ENCODE measurements at regions not wholly inside any gene's neighbourhood (a gene's known extent, or its start where the extent isn't known, plus 50 kb on each side); places are given as distances from the start of the nearest gene placed in this dataset.
"Not testable (repeated sequence)": the region's sequence is repeated elsewhere in the genome, so short reads cannot be mapped to it uniquely, and the experiment has no call there.

DNA sequence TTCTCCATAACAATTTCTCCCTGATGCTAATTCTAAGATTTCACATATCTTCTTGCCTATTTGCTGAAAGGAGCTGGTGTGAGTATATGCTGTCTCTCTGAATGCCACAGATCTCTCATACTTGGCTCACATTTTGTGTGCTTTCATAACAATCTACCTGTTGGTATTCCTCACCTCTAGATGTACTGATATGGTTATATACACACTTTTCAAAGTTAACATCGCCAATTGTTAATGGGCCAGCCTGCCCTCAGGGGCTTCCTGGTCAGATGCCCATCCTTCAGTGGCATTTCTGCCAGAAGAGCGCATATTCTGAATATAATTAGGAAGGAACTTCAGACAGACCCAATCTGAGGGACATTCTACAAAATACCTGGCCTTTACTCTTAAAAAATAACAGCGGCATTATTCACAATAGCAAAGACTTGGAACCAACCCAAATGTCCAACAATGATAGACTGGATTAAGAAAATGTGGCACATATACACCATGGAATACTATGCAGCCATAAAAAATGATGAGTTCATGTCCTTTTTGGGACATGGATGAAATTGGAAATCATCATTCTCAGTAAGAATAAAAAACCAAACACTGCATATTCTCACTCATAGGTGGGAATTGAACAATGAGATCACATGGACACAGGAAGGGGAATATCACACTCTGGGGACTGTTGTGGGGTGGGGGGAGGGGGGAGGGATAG lies 123.9 kb upstream of the FAT1 start:
- not testable (repeated sequence) for DNase-seq

DNA sequence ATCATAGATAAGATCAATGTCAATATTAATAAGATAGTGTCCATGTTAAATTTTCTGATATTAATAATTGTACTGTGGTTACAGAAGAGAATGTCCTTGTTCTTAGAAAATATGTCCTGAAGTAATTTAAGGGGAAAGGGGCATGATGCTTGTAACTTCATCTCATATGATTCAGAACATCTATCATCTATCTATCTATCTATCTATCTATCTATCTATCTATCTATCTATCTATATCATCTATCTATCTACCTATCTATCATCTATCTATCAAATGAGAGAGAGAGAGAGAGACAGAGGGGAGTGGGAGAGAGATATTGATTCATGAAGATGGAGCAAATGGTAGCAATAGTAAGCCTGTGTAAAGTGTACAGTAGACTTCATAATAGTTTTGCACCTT lies 124.8 kb upstream of the FAT1 start:
- no peak for DNase-seq

DNA sequence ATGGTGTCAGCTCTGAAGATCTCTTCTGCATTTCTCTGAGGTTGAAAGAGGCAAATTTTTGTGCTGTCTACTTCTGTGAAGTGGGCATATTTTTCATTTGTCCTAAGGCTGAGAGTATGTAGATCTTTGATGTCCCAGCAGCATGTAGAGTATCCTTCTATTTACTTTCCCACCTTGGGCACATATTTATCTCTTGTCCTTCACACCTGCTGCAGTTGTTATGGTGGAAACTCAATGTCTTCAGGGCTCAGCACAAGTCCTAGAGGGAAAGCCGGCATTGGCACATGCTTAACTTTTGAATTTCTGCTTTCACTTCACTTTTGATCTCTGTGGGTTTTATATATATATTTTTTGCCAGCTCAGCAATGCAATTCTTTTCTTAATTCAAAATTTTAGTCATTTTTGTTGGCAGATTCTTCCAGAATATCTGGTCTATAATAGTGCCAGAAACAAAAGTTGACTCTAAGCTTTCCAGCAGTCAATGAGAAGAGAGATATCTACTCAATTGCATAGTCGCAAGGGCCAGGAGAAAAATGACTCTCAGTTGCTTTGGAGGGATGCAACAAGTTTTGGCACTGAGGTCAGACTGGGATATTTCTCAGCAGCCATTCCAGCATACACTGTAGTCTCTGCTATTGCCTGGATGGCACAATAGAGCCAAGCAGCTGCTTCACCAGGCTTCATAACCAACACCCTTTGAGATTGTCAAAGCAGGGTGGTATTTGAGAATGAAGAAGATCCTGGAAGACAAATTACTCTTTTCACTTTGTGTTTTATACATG lies 127.8 kb upstream of the FAT1 start:
- DNase-seq, result no peak

DNA sequence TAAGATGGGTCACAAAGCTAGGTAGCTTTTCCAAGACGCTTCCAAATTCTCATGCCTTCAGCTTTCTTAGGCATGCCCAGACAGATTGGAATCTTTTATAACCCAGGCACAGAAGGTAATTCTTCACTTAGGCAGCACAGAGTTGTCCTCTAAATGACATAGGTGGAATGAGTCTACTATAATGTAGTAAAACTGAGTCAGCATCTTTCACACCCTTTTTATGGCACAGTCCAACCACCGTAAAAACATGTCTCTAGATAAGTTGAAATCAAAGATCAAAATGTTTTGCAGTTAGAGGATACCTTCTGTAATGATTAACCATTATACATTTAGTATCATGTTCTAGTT lies 128.4 kb upstream of the FAT1 start:
- no peak for DNase-seq

DNA sequence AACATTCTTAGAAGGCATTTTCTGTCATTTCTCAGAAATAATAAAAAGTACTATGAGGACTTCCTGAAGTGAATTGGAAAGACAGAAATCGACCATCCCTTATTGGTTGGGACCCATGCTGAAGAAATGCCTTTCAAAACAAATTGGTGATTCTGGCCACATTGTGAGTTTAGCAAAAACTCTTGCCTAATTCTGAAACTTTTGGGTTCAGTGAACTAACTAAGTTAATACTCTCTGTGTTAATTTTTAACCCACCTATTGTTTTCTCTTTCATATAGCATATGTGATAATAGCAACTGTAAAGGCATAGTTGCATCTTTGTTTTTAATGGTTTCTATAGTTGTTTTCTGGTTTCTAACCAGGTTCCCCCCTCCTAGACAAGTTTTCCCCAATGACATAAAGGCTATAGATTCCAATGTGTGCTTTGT lies 129.3 kb upstream of the FAT1 start:
- no peak for DNase-seq

DNA sequence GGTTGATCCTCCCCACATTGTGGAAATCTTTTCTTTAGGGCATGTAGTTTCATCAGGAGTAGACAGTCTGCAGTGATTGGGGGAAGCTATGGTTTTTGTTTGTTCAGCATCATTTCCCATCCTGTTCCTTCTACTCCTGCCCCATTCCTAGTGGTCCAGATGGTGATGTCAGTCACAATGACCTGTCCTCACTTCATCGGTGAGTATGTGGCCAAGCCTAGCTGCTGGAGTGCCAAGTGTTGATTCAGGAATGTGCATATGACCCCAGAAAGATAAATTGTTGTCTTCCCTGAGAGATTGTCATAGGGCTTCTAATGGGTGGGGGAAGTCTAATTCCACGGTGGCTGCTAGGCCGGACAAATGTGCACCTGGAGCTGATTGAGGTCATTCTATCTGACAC lies 130.6 kb upstream of the FAT1 start:
- no peak for DNase-seq

DNA sequence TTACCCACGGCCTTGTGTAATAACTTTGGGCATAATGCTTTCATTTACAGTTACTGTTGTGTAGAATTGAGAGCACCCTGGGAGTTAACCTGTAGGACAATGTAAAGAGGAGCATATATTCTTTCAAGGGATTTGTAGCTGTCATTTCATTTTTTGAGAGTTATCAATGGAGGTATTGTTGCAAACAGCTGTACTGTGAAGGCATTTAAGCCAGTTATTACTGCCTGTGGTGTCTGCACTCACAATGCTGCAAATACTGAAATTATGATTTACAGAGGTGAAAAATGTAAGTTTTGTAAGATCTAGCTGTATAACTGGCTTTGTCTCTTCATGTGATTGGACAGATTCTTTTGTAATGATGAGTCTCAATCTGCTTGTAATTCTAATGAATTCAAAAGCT lies 131.5 kb upstream of the FAT1 start:
- DNase-seq, result no peak

DNA sequence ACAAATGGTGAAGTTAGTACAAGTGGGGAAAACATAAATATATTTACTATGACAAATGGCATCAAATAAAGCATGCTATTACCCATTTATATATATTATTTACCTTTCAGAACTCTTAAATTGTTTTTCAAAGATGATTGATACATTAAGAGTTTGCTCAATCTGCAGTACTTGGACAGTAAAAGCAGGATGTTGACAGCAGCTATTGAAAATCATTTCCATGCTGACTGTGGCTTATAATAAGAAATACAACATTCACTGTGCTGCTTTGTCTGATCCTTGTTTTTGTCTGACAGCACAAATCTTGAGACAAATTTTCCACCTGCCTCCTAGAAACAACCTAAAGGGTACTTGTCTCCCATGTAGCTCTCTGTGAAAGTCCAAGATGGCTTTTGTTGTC lies 134.1 kb upstream of the FAT1 start:
- DNase-seq, result no peak

DNA sequence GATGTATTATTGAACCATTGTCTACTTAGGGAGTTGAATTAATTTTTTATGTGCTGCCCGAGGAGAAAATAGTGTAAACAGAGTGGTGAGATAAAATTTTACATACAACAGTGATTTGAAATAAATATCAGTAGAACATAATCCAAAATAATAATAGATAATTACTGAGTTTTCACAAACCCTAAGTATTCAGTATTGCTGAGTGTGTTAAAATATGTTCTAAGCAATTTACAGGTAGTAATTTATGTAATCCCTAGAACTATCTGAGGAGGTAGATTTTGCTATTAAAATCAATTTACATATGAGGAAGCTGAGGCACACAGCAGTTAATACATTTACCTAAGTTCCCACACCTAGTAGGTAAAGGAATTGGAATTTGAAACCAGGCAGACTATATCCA lies 134.7 kb upstream of the FAT1 start:
- DNase-seq, result no peak

DNA sequence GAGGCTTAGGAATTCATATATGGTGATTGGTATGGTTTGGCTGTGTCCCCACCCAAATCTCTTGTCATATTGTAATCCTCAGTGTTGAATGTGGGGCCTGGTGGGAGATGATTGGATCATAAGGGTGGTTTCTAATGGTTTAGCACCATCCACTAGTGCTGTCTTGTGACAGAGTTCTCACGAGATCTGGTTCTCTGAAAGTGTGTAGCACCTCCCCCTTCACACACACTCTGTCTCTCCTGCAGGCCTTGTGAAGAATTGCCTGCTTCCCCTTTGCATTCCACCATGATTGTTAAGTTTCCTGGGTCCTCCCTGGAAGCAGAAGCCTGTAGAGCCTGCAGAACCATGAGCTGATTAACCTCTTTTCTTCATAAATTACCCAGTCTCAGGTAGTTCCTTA lies 135.8 kb upstream of the FAT1 start:
- no peak for DNase-seq

DNA sequence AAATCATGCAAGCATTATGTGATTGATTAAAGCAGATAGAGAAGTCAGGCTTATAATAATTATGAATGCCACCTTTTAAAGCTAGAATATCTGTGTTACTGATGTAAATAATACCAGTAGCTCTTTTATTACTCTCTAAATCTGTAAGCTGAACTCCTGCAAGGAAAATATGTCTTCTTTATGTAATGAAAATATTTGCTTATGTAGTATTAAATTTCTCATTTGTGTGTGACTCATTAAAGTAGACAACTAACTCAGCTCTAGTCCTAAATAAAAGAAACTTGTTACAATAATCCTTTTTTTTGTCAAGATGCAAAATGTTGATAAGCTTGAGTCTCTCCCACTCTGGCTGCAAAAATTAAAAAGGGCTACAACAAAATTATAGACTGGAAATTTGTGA lies 137.7 kb upstream of the FAT1 start:
- DNase-seq, result no peak

DNA sequence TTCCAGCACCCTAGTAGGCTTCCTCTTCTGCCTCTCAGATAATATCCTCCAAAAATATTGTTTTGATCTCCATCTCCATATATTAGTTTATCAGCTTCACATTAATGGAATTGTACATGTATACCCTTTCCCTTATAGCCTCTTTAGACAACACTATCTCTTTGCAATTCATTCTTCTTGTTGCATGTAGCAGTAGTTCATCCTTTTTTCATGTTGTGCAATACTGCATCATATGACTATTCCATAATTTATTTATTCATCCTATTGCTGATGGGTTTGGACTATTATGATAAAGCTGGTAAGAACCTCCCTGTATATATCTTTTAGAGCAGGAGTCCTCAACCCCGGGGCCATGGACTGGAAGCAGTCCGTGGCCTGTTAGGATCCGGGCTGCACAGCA lies 148.2 kb upstream of the FAT1 start:
- DNase-seq, result no peak

DNA sequence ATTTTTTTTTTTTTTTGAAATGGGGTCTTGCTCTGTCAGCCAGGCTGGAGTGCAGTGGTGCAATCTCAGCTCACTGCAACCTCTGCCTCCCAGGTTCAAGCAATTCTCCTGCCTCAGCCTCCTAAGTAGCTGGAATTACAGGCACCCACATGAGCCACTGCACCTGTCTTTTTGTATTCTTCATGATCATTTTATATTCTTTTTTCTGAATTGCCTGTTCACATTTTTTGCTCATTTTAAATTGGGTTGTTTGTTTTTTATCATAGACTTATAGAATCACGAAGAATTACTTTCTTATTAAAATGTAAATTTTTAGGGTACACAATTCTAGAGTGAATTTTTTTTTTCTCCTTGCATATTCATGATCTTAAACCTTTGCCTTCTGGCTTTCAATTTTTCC lies 149.4 kb upstream of the FAT1 start:
- not testable (repeated sequence) for DNase-seq

DNA sequence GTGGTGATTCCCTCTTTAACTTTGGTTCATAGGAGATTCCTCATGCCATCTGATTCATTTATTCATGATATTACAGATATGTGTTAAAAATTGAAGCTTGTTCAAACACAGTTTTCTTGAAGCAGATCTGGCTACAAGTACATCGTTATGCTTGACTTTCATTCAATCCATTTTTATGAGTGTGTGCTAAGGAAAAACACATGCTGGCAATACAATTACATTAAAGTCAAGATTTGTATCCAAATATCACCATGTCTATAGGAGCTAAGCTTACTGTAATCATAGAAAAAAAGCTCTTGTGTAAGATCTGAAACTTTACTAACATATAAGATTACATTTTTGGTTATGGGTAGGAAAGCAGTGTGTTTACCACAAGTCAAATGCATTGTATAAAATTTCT lies 151.8 kb upstream of the FAT1 start:
- no peak for DNase-seq

DNA sequence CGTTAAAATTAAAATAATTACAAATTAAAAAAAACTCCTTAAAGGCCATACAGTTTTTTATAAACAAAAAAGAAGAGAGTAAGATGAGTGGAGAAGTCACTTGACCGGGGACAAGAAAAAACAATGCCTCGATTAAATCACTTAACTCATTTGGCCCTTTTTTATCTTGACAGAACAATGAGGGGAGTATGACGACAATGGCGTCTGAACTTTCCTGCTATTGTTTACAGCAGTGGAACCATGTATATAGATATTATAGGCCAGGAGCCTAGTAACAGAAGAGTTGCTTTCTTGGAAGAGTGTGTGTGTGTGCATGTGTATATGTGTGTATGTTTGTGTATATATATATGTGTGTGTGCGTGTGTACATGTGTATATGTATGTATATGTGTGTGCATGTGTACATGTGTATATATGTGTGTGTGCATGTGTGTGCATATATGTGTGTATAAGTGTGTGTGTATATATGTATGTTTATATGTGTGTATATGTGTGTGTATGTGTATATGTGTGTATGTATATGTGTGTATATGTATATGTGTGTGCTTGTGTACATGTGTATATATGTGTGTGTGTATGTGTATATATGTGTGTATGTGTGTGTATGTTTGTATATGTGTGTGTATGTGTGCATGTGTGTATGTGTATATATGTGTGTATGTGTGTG lies 153.4 kb upstream of the FAT1 start:
- no peak for DNase-seq

DNA sequence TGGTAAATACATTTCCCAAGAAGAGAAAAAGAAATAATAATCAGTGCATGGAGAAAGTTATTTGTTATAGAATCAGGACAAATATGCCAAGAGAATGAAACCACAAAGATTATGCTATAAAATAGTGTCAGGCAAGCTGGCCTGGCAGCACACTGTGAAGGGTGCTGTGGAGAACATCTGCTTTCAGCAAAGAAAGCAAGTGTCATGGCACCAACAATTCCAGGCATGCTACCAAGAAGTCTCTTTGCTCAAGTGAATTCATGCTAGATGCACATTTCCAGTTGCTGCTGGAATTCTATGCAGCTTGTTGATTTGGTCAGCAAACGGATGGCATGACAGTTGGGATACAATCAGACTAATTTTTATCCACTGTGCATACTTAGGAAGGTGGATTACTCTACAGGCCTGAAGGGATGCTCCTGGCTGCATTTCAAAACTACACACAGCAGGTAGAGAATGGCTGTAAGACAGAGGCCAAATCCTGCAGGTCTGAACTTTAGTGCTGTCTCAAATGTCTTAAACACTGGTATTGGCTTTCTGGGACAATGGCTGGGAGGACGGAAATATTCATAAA lies 154.6 kb upstream of the FAT1 start:
- peak; percentile 31 for DNase-seq

DNA sequence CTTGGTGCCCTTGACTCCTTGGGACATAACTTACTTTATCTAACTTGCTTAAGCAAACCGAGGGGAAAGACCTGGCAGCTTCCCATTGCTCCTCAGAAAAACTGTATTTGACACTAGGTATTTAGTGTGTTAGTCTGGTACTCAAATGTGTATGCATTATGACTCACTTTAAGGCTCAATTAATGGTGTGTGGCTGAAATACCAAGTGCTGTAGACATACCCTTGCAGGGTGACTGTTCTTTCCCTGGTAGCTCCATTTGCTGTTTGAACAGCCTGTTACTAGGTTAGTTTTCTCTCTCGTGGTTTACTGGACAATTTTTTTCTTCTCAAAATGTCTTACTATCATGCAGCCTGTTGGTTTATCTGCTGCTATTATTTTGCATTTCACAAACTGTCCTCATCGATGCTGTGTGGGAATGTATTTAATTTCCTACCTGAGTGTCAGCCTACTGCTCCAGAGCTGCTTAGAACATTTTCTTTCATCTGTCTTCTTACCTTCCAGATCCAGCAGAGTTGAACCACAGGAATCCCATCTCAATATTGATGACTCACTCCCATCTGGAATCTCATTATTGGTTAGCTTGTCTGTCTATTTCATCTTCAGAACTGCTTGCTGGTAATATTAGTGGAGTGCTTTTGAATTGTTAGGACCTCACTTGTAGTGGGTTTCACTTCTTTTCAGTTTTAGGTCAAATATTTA lies 158.0 kb upstream of the FAT1 start:
- DNase-seq, result peak; percentile 74

DNA sequence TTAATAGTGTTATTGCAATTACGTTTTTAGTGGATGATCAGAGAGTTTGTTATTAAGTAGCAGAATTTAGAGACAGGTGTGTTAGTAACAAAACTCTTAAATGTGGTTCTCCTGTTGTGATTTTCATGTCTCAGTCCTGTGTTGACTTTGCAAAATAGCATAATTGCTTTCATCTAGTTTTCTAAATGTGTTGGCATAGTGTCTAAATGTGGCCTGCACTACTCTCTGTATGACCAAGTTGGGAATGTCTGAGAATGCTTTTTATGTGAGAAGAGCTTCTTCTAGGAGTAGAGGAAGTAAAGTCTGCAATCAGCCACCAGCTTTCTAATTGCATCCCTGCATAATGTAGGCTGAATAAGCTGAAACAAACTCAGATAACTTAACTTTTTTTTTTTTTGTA lies 158.6 kb upstream of the FAT1 start:
- no peak for DNase-seq

DNA sequence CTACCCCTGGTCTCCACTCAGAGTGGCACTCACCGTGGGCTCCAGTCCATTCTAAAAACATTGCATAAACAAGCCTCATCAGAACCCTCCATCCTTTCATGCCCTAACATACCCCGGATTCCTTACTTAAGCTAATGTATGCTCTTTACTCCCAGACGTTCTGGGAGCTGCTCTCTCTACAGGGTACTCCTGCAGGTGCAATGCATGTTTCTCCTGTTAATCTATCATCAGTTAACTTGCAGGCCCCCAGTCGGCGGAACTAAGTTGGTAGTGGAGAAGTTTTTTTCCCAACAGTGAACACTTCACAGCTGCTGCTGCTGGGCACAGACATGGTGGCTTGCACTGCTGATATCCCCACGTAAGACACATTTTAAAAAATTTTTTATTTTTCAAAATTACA lies 161.6 kb upstream of the FAT1 start:
- no peak for DNase-seq

DNA sequence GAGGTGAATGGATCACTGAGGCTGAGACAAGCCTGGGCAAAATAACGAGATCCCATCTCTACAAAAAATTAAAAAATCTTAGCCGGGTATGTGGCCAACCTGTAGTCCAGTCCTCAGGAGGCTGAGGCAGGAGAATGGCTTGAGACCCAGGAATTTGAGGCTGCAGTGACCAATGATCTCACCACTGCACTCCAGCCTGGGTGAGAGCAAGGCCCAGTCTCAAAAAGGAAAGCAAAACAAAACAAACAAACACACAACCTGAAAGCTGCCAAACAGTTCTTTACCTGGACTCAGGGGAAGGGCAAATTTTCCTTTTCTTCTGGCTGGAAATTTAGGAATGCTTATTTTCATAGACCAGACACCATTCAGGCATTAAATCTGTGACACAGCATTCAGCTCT lies 163.1 kb upstream of the FAT1 start:
- no peak for DNase-seq

DNA sequence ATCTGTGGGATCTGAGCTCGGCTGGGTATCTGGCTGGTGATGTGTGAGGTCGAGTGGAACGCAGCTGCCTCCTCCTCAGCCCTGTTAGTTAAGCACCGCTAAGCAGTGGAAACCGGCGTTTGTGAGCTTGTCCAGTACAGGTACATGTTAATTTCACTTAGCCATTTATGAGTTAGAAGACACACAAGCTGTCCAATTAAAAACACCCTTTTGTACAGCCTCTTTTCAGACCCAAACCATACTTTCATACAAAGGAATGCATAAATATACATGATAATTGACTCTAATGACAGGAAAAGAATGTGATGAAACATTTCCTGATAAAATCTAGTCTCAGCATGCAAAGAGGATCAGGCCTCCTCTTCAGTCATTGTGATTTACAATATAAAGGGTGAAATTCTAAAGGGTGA lies 163.6 kb upstream of the FAT1 start:
- peak; percentile 8 for DNase-seq

DNA sequence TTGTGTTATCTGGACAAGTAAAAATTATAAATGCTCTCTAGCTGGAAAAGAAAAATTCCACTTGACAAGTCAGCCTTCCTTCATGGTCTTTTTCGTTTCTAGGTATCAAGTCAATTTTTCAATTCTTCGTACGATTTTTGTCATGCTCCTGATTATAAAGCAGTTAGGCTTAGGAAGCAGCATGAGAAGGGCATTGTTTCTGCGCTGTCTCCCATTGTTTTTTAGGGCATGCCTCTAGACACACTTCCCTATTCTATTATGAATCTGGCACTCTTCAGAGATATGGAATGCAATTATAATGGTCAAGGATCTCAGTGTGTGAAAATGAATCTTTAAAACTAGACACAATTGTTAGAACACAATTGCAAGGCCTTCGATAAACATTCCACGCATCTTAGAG lies 164.1 kb upstream of the FAT1 start:
- no peak for DNase-seq
